T-helper 17 cell (primary cell): ENCODE measurements at regions not wholly inside any gene's neighbourhood (a gene's known extent, or its start where the extent isn't known, plus 50 kb on each side); places are given as distances from the start of the nearest gene placed in this dataset.
A peak's percentile ranks its signal among the peaks of the same experiment; 100 is the strongest.
"Not testable (repeated sequence)": the region's sequence is repeated elsewhere in the genome, so short reads cannot be mapped to it uniquely, and the experiment has no call there.

ENCODE experiments used
- ATAC-seq: fragments of 150-1000 bp; cut with Tn5 transposase; 2 replicates; pipeline ENCODE4 v1.10.0; 2021; ENCODE audit warnings: mild to moderate bottlenecking, moderate library complexity
- DNase-seq, 3 donors: peaks; one replicate each; pipeline versions ENCODE4 v3.0.0 to v3.0.0-alpha.2; 2020 to 2021
- H3K9me3 ChIP-seq: one replicate; pipeline ENCODE4 v1.7.0; 2013; ENCODE audit warnings: low read length, mild to moderate bottlenecking; ENCODE audit not compliant: control insufficient read depth, poor library complexity, severe bottlenecking
- H3K27ac Mint-ChIP-seq: one replicate; pipeline ENCODE4 v1.8.0; 2022; ENCODE audit warnings: mild to moderate bottlenecking, moderate library complexity, mixed read lengths
- H3K27me3 Mint-ChIP-seq: one replicate; pipeline ENCODE4 v1.8.0; 2022; ENCODE audit warnings: mixed read lengths
- H3K36me3 Mint-ChIP-seq: one replicate; pipeline ENCODE4 v1.8.0; 2022; ENCODE audit warnings: low read depth, mixed read lengths
- H3K4me1 Mint-ChIP-seq: one replicate; pipeline ENCODE4 v1.8.0; 2022; ENCODE audit warnings: mild to moderate bottlenecking, mixed read lengths
- H3K4me3 Mint-ChIP-seq: one replicate; pipeline ENCODE4 v1.8.0; 2022; ENCODE audit warnings: mild to moderate bottlenecking, moderate library complexity, mixed read lengths

GRCh38 chr14:106675716-106676115 lies 1149.3 kb downstream of the TMEM121 start:
- H3K27me3 Mint-ChIP-seq: peaks cover 31% of the 10 kb centered on the region
- not testable (repeated sequence) for H3K4me3 Mint-ChIP-seq, H3K36me3 Mint-ChIP-seq, DNase-seq, H3K9me3 ChIP-seq, H3K27ac Mint-ChIP-seq, ATAC-seq, H3K4me1 Mint-ChIP-seq

GRCh38 chr14:106679776-106680175 lies 1153.4 kb downstream of the TMEM121 start:
- DNase-seq (no peak), ATAC-seq (no peak)
- Mint-ChIP-seq H3K36me3 (peaks cover 2% of the 10 kb centered on the region), H3K4me1 (peaks cover 2% of the 10 kb centered on the region), H3K27ac (no peak overlapping the region), H3K27me3 (peaks cover 43% of the 10 kb centered on the region), H3K4me3 (no peak overlapping the region)
- no peaks in the 10 kb centered on the region for H3K9me3 ChIP-seq

GRCh38 chr14:106681161-106681560 lies 1154.8 kb downstream of the TMEM121 start:
- Mint-ChIP-seq H3K27me3 (peaks cover 56% of the 10 kb centered on the region), H3K4me1 (no peaks in the 10 kb centered on the region), H3K36me3 (peaks cover 2% of the 10 kb centered on the region), H3K4me3 (no peak overlapping the region), H3K27ac (no peak overlapping the region)
- no peaks in the 10 kb centered on the region for H3K9me3 ChIP-seq
- DNase-seq (no peak), ATAC-seq (no peak)

GRCh38 chr14:106681568-106681967 lies 1155.2 kb downstream of the TMEM121 start:
- peak; percentile 66 for ATAC-seq
- H3K27me3 Mint-ChIP-seq: peaks cover 60% of the 10 kb centered on the region
- no peak overlapping the region for H3K4me3 Mint-ChIP-seq

GRCh38 chr14:106683631-106684030 lies 1157.2 kb downstream of the TMEM121 start:
- DNase-seq (no peak), ATAC-seq (no peak)
- no peaks in the 10 kb centered on the region for H3K4me1 Mint-ChIP-seq
- no peak overlapping the region for H3K27ac Mint-ChIP-seq
- H3K4me3 Mint-ChIP-seq: no peak overlapping the region
- H3K36me3 Mint-ChIP-seq: peaks cover 2% of the 10 kb centered on the region
- H3K27me3 Mint-ChIP-seq: peaks cover 59% of the 10 kb centered on the region
- H3K9me3 ChIP-seq: no peaks in the 10 kb centered on the region

More at GRCh38 chr14:106681568-106681967, 1155.2 kb downstream of the TMEM121 start:
- Mint-ChIP-seq H3K4me1 (no peaks in the 10 kb centered on the region), H3K27ac (no peak overlapping the region), H3K36me3 (peaks cover 2% of the 10 kb centered on the region)
- DNase-seq: no peak
- no peaks in the 10 kb centered on the region for H3K9me3 ChIP-seq

- no peaks in the 10 kb centered on the region for H3K9me3 ChIP-seq
- ATAC-seq (no peak), DNase-seq (no peak)
- Mint-ChIP-seq H3K36me3 (no peaks in the 10 kb centered on the region), H3K27me3 (peaks cover 47% of the 10 kb centered on the region), H3K27ac (no peak overlapping the region), H3K4me3 (no peak overlapping the region), H3K4me1 (peaks cover 8% of the 10 kb centered on the region)
These were observed 1160.2 kb downstream of the TMEM121 start for GRCh38 chr14:106686533-106686932.

- no peak for DNase-seq
- Mint-ChIP-seq H3K27ac (peak overlapping the region; percentile 29), H3K36me3 (no peaks in the 10 kb centered on the region), H3K27me3 (peaks cover 16% of the 10 kb centered on the region), H3K4me3 (no peak overlapping the region), H3K4me1 (peaks cover 15% of the 10 kb centered on the region)
- ATAC-seq: no peak
- no peaks in the 10 kb centered on the region for H3K9me3 ChIP-seq
These were observed 1164.0 kb downstream of the TMEM121 start for GRCh38 chr14:106690333-106690891.

- ATAC-seq (peak; percentile 35), DNase-seq (peak; percentile 26 to 45 (median 36))
- H3K4me1 Mint-ChIP-seq: peaks cover 15% of the 10 kb centered on the region
- H3K4me3 Mint-ChIP-seq: no peak overlapping the region
- no peaks in the 10 kb centered on the region for H3K9me3 ChIP-seq
- peaks cover 5% of the 10 kb centered on the region for H3K27me3 Mint-ChIP-seq
- H3K36me3 Mint-ChIP-seq: no peaks in the 10 kb centered on the region
- H3K27ac Mint-ChIP-seq: peak overlapping the region; percentile 70
These were observed 1165.4 kb downstream of the TMEM121 start for GRCh38 chr14:106691601-106692291.

- no peaks in the 10 kb centered on the region for H3K36me3 Mint-ChIP-seq
- ATAC-seq (peak; percentile 80), DNase-seq (peak; percentile 16 to 65 (median 32))
- peak overlapping the region; percentile 31 for H3K4me3 Mint-ChIP-seq
- no peaks in the 10 kb centered on the region for H3K27me3 Mint-ChIP-seq
- peaks cover 18% of the 10 kb centered on the region for H3K4me1 Mint-ChIP-seq
- no peaks in the 10 kb centered on the region for H3K9me3 ChIP-seq
- H3K27ac Mint-ChIP-seq: no peak overlapping the region
These were observed 1168.4 kb downstream of the TMEM121 start for GRCh38 chr14:106694638-106695393.

GRCh38 chr14:106698620-106699267 lies 1172.4 kb downstream of the TMEM121 start:
- ATAC-seq: peak; percentile 74
- Mint-ChIP-seq H3K4me3 (peak overlapping the region; percentile 36), H3K4me1 (peaks cover 11% of the 10 kb centered on the region)
- H3K9me3 ChIP-seq, H3K27me3 Mint-ChIP-seq, H3K27ac Mint-ChIP-seq, DNase-seq, H3K36me3 Mint-ChIP-seq: not testable (repeated sequence)

- H3K9me3 ChIP-seq, H3K27ac Mint-ChIP-seq, H3K4me3 Mint-ChIP-seq, H3K27me3 Mint-ChIP-seq, H3K4me1 Mint-ChIP-seq, DNase-seq, H3K36me3 Mint-ChIP-seq: not testable (repeated sequence)
- ATAC-seq: peak; percentile 67
These were observed 1177.3 kb downstream of the TMEM121 start for GRCh38 chr14:106703651-106704050.

GRCh38 chr14:106706488-106706887 lies 1180.1 kb downstream of the TMEM121 start:
- not testable (repeated sequence) for DNase-seq, H3K4me1 Mint-ChIP-seq, H3K27ac Mint-ChIP-seq, H3K27me3 Mint-ChIP-seq, ATAC-seq, H3K36me3 Mint-ChIP-seq, H3K9me3 ChIP-seq, H3K4me3 Mint-ChIP-seq

GRCh38 chr14:106710187-106710586 lies 1183.8 kb downstream of the TMEM121 start:
- not testable (repeated sequence) for ATAC-seq, H3K4me1 Mint-ChIP-seq, DNase-seq, H3K36me3 Mint-ChIP-seq, H3K9me3 ChIP-seq, H3K27me3 Mint-ChIP-seq, H3K4me3 Mint-ChIP-seq, H3K27ac Mint-ChIP-seq
